ENCODE measurements at regions not wholly inside any gene's neighbourhood (a gene's known extent, or its start where the extent isn't known, plus 50 kb on each side); places are given as distances from the start of the nearest gene placed in this dataset.

- DNase-seq, result peak; percentile 44
Measured at GRCh38 chr6:56764081-56764566, 121.4 kb upstream of the DST start.

GRCh38 chr6:56761651-56762050 is 119.0 kb upstream of the DST start:
- no peak for DNase-seq

GRCh38 chr6:56760842-56761241 is 118.2 kb upstream of the DST start:
- DNase-seq, result no peak

GRCh38 chr6:56759521-56759920 is 116.8 kb upstream of the DST start:
- no peak for DNase-seq

GRCh38 chr6:56758553-56758952 is 115.9 kb upstream of the DST start:
- no peak for DNase-seq

GRCh38 chr6:56758120-56758519 is 115.4 kb upstream of the DST start:
- peak; percentile 33 for DNase-seq

GRCh38 chr6:56757588-56757984 is 114.9 kb upstream of the DST start:
- DNase-seq, result peak; percentile 41

GRCh38 chr6:56756791-56757587 is 114.3 kb upstream of the DST start:
- DNase-seq, result no peak

GRCh38 chr6:56756219-56756789 is 113.6 kb upstream of the DST start:
- no peak for DNase-seq

- no peak for DNase-seq
Measured at GRCh38 chr6:56755040-56755439, 112.4 kb upstream of the DST start.

- DNase-seq, result no peak
Measured at GRCh38 chr6:56753811-56754210, 111.1 kb upstream of the DST start.

- DNase-seq, result no peak
Measured at GRCh38 chr6:56752534-56752933, 109.8 kb upstream of the DST start.

GRCh38 chr6:56752009-56752408 is 109.3 kb upstream of the DST start:
- DNase-seq, result peak; percentile 76

GRCh38 chr6:56751604-56752003 is 108.9 kb upstream of the DST start:
- DNase-seq, result no peak

- no peak for DNase-seq
Measured at GRCh38 chr6:56750686-56751085, 108.0 kb upstream of the DST start.

GRCh38 chr6:56749632-56750151 is 107.0 kb upstream of the DST start:
- DNase-seq, result peak; percentile 84

- no peak for DNase-seq
Measured at GRCh38 chr6:56746767-56747504, 104.2 kb upstream of the DST start.

- no peak for DNase-seq
Measured at GRCh38 chr6:56745971-56746370, 103.3 kb upstream of the DST start.

- no peak for DNase-seq
Measured at GRCh38 chr6:56745081-56745480, 102.4 kb upstream of the DST start.

- DNase-seq, result no peak
Measured at GRCh38 chr6:56744528-56744927, 101.8 kb upstream of the DST start.

GRCh38 chr6:56742122-56742791 is 99.6 kb upstream of the DST start:
- no peak for DNase-seq

GRCh38 chr6:56741472-56741871 is 98.8 kb upstream of the DST start:
- DNase-seq, result no peak
